ENCODE measurements at regions not wholly inside any gene's neighbourhood (a gene's known extent, or its start where the extent isn't known, plus 50 kb on each side); places are given as distances from the start of the nearest gene placed in this dataset.

DNA sequence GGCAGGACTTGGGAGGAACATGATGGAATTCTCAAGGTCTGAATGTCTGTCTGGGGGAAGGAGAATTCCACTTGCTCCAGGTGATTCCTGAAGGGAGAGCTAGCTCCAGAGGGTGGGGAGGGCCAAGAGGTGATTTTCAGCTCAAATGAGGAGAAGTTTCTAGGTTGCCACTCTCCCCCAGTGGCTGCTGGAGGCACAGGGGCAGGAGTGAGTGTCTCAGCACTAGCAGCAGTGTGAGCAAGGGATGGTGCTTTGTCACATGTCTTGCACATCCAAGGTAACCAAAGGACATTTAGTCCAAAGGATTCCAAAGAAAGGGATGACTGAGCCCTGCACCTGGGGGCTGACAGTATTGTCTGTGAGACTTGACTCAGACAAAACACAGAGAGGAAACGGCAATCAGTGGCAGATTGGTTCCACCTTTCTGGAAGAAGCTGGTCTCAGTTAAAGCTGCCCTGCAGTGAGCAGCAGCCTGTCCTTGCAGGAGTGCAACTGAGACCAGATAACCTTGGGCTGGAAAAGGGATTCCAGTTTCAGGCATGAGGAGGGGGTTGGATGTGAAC lies 51.2 kb upstream of the PCBD1 start:
- DNase-seq (ENCODE audit: low spot score): no peak
- TF ChIP-seq, protein P1, sequence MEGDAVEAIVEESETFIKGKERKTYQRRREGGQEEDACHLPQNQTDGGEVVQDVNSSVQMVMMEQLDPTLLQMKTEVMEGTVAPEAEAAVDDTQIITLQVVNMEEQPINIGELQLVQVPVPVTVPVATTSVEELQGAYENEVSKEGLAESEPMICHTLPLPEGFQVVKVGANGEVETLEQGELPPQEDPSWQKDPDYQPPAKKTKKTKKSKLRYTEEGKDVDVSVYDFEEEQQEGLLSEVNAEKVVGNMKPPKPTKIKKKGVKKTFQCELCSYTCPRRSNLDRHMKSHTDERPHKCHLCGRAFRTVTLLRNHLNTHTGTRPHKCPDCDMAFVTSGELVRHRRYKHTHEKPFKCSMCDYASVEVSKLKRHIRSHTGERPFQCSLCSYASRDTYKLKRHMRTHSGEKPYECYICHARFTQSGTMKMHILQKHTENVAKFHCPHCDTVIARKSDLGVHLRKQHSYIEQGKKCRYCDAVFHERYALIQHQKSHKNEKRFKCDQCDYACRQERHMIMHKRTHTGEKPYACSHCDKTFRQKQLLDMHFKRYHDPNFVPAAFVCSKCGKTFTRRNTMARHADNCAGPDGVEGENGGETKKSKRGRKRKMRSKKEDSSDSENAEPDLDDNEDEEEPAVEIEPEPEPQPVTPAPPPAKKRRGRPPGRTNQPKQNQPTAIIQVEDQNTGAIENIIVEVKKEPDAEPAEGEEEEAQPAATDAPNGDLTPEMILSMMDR (IDR thresholded peaks at IDR 0.05; ENCODE audit: extremely low read depth, insufficient read depth, missing control alignments): no peak
- in situ Hi-C loops (cut with MboI; ENCODE audit: low pct_unique_long_range_greater_than_20kb, low sequenced_read_pairs, unreplicated experiment): no loop called here

DNA sequence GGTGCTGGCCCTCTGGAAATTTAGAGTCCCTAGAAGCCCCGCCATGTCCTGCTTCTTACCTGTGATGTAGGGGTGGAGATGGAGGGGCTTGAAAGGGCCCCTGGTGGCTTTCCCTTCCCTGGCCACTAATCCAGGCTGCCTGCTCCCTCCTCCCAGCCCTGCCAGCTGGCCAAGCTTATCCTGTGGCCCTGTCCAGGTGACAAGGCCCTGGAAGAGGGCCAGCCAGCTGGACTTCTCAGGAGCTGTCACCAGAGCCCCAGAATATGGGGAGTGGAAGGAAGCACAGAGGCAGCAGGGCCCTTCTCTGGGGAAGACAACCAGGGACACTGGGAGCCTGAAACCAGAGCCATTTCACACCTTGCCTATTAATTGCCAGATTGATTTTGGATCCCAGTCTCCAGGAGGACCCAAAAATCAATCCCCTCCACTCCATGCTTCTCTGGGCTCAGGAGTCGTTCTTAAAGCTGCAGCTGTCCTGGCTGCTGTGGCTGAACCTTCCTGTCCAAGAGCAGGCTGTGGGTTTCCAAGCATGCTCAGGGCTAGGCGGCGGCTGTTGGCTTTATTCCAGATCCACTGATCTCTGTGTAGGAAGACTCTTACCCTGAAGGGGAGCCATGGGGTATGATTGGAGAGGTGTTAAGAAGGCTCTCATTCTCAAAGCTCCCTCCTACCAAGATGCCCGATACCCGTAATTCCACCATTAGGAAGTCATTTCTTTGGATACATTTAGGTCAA lies 52.6 kb upstream of the PCBD1 start:
- TF ChIP-seq, protein P1 (IDR thresholded peaks at IDR 0.05; ENCODE audit: extremely low read depth, insufficient read depth, missing control alignments): no peak
- in situ Hi-C loops (cut with MboI; ENCODE audit: low pct_unique_long_range_greater_than_20kb, low sequenced_read_pairs, unreplicated experiment): no loop called here
- DNase-seq (ENCODE audit: low spot score): no peak

DNA sequence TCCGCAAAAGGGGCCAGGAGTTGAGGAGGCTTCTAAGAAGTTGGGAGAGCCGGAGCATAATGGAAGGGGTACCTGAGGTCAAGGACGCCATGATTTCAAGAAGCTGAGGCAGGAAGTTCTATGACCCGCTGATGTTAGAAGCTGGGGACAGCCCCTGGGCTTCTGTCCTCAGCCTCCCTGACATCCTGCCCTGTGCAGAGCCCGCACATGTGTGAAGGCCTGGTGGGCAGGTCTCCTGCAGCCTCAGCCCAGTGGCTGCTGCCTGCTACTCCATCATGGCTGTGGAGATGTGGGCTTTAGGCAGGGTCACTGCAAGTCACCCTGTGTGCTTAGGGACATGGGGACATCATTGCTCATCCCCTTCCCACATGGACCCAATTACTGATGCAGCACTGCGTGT lies 53.8 kb upstream of the PCBD1 start:
- no peak for DNase-seq (ENCODE audit: low spot score)
- TF ChIP-seq, protein P1 (IDR thresholded peaks at IDR 0.05; ENCODE audit: extremely low read depth, insufficient read depth, missing control alignments): no peak
- in situ Hi-C loops (cut with MboI; ENCODE audit: low pct_unique_long_range_greater_than_20kb, low sequenced_read_pairs, unreplicated experiment): no loop called here

DNA sequence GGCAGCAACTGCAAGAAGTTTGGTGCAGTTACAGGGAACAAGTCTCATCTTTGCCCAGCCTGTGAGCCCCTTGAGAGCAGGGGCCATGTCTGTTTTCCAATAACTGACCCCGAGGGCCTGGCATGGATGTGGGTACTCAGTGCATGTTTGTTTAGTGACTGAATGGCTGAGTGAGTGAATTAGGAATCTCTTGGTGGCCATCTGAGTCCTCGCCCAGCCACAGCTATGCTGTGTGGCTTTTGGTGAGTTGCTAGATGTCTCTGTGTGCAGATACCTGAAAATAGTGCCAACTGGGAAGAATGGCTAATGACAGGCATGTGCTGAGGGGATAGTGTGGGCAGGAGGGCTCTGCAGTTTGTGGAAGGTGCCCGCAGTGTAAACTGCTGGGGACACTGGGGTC lies 54.4 kb upstream of the PCBD1 start:
- no peak for DNase-seq (ENCODE audit: low spot score)
- TF ChIP-seq, protein P1 (IDR thresholded peaks at IDR 0.05; ENCODE audit: extremely low read depth, insufficient read depth, missing control alignments): no peak
- in situ Hi-C loops (cut with MboI; ENCODE audit: low pct_unique_long_range_greater_than_20kb, low sequenced_read_pairs, unreplicated experiment): no loop called here

DNA sequence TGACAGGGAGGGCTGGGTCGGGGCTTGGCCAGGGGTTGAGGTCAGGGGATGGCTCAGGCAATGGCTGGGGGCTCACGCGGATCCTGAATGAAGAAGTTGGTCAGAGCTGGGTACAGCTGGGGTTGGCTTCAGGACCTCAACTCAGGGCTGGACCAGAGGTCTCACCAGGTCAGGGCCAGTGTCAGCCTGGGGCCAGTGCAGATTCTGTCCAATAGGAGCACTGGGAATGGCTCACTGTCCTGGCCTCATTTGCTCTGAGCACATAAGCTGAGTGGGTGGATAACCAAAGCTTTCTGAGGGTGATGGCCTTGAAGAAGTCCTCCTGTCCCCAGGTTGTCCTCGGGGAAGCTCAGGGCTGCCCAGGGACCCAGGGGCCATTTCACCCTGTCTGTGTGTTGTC lies 54.9 kb upstream of the PCBD1 start:
- in situ Hi-C loops (cut with MboI; ENCODE audit: low pct_unique_long_range_greater_than_20kb, low sequenced_read_pairs, unreplicated experiment): no loop called here
- TF ChIP-seq, protein P1 (IDR thresholded peaks at IDR 0.05; ENCODE audit: extremely low read depth, insufficient read depth, missing control alignments): no peak
- DNase-seq (ENCODE audit: low spot score): no peak

DNA sequence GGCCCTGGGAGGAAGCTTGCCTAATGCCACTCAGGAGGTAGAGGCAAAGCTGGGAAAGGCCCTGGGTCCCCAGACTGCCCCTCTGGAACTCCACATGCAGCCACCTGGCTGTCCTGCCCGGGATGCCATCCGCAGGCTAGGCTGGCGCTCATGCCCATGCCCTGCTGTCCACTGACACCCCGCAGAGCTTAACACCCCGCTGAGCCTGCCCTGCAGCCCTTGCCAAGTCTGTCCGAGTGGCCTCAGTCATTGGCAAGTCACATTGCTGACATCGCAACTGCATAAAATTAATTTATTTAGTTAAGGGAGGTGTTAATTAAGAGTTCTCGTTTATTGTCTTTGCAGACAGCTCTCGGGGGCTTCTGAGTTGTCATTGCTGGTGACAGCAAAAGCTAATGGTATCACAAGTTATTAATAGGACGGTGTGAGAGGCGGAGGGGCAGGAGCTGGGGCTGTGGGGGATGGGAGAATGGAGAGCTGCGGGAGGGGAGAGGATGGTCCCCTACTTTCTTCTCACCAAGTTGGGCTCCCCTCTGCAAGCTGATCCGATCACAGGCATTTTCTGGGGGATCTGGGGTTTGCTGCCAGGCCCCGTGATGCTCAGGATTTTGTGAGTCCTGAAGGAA lies 55.6 kb upstream of the PCBD1 start:
- in situ Hi-C loops (cut with MboI; ENCODE audit: low pct_unique_long_range_greater_than_20kb, low sequenced_read_pairs, unreplicated experiment): no loop called here
- no peak for DNase-seq (ENCODE audit: low spot score)
- TF ChIP-seq, protein P1 (IDR thresholded peaks at IDR 0.05; ENCODE audit: extremely low read depth, insufficient read depth, missing control alignments): no peak
